ENCODE measurements at regions not wholly inside any gene's neighbourhood (a gene's known extent, or its start where the extent isn't known, plus 50 kb on each side); places are given as distances from the start of the nearest gene placed in this dataset.
"Not testable (repeated sequence)": the region's sequence is repeated elsewhere in the genome, so short reads cannot be mapped to it uniquely, and the experiment has no call there.

- TF ChIP-seq CTCF (IDR thresholded peaks at IDR 0.05; ENCODE audit: low read depth, low read length), result no peak
- no peak for DNase-seq (ENCODE audit: extremely low read depth, low read depth)
Measured at GRCh38 chr21:33993286-33994231, 78.0 kb upstream of the ATP5PO start.

GRCh38 chr21:33992412-33992811 lies 76.8 kb upstream of the ATP5PO start:
- not testable (repeated sequence) for DNase-seq (ENCODE audit: extremely low read depth, low read depth)

- no peak for TF ChIP-seq CTCF (IDR thresholded peaks at IDR 0.05; ENCODE audit: low read depth, low read length)
- no peak for DNase-seq (ENCODE audit: extremely low read depth, low read depth)
Measured at GRCh38 chr21:33991133-33991532, 75.5 kb upstream of the ATP5PO start.

GRCh38 chr21:33989440-33989839 lies 73.8 kb upstream of the ATP5PO start:
- no peak for DNase-seq (ENCODE audit: extremely low read depth, low read depth)
- no peak for TF ChIP-seq CTCF (IDR thresholded peaks at IDR 0.05; ENCODE audit: low read depth, low read length)

- TF ChIP-seq CTCF (IDR thresholded peaks at IDR 0.05; ENCODE audit: low read depth, low read length), result no peak
- DNase-seq (ENCODE audit: extremely low read depth, low read depth), result no peak
Measured at GRCh38 chr21:33988237-33989017, 72.8 kb upstream of the ATP5PO start.

GRCh38 chr21:33987461-33987860 lies 71.9 kb upstream of the ATP5PO start:
- TF ChIP-seq CTCF (IDR thresholded peaks at IDR 0.05; ENCODE audit: low read depth, low read length), result no peak

GRCh38 chr21:33985117-33986050 lies 69.8 kb upstream of the ATP5PO start:
- DNase-seq (ENCODE audit: extremely low read depth, low read depth), result no peak

More at GRCh38 chr21:33987461-33987860, 71.9 kb upstream of the ATP5PO start:
- no peak for DNase-seq (ENCODE audit: extremely low read depth, low read depth)

More at GRCh38 chr21:33985117-33986050, 69.8 kb upstream of the ATP5PO start:
- no peak for TF ChIP-seq CTCF (IDR thresholded peaks at IDR 0.05; ENCODE audit: low read depth, low read length)
